Esophagus squamous epithelium (tissue), 4 donors: ENCODE measurements at regions not wholly inside any gene's neighbourhood (a gene's known extent, or its start where the extent isn't known, plus 50 kb on each side); places are given as distances from the start of the nearest gene placed in this dataset.

Experiments used
- POLR2A ChIP-seq, 4 donors: fragments of 450-650 bp; IDR thresholded peaks; one replicate each; pipeline ENCODE4 v1.6.1; 2017; ENCODE audit warnings: antibody characterized with exemption in 4 of 4, mild to moderate bottlenecking in 4 of 4, moderate library complexity in 3 of 4
- TF ChIP-seq, protein P1 (sequence below), 6 experiments: fragments of 450-650 bp in 4 of 6; fragments of 200-600 bp in 2 of 6; sonication (generic) in 2 of 6; IDR thresholded peaks; one replicate each; pipeline ENCODE4 v1.5.1; 2016 to 2019; ENCODE audit warnings: antibody characterized with exemption in 6 of 6, mild to moderate bottlenecking in 4 of 6, moderate library complexity in 4 of 6

GRCh38 chr12:97805146-97805545, 342.5 kb downstream of the RMST start:
- TF ChIP-seq, protein P1, sequence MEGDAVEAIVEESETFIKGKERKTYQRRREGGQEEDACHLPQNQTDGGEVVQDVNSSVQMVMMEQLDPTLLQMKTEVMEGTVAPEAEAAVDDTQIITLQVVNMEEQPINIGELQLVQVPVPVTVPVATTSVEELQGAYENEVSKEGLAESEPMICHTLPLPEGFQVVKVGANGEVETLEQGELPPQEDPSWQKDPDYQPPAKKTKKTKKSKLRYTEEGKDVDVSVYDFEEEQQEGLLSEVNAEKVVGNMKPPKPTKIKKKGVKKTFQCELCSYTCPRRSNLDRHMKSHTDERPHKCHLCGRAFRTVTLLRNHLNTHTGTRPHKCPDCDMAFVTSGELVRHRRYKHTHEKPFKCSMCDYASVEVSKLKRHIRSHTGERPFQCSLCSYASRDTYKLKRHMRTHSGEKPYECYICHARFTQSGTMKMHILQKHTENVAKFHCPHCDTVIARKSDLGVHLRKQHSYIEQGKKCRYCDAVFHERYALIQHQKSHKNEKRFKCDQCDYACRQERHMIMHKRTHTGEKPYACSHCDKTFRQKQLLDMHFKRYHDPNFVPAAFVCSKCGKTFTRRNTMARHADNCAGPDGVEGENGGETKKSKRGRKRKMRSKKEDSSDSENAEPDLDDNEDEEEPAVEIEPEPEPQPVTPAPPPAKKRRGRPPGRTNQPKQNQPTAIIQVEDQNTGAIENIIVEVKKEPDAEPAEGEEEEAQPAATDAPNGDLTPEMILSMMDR (IDR thresholded peaks at IDR 0.05) = no peak
- no peak for TF ChIP-seq POLR2A (IDR thresholded peaks at IDR 0.05)
